ENCODE measurements at regions not wholly inside any gene's neighbourhood (a gene's known extent, or its start where the extent isn't known, plus 50 kb on each side); places are given as distances from the start of the nearest gene placed in this dataset.

DNA sequence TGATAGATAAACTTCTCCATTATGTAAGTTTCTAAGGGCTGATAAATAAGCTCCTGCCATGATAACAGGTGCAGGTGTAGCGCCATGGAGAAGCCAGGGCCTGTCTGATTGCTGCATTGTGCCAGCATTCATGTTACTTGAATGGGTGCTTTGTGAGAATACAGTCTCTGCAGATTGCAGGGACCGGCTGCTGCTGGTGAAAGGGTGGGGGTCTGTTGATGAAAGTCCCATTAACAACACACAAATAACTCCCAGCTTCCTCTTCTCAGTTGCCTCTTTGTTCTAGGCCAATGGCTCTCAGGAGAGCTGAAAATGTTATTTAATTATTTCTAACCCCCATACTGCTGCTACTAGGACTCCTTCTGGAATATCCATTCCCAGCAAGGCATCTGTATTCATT lies 77.2 kb downstream of the RTP4 start:
- TF ChIP-seq, protein P1, sequence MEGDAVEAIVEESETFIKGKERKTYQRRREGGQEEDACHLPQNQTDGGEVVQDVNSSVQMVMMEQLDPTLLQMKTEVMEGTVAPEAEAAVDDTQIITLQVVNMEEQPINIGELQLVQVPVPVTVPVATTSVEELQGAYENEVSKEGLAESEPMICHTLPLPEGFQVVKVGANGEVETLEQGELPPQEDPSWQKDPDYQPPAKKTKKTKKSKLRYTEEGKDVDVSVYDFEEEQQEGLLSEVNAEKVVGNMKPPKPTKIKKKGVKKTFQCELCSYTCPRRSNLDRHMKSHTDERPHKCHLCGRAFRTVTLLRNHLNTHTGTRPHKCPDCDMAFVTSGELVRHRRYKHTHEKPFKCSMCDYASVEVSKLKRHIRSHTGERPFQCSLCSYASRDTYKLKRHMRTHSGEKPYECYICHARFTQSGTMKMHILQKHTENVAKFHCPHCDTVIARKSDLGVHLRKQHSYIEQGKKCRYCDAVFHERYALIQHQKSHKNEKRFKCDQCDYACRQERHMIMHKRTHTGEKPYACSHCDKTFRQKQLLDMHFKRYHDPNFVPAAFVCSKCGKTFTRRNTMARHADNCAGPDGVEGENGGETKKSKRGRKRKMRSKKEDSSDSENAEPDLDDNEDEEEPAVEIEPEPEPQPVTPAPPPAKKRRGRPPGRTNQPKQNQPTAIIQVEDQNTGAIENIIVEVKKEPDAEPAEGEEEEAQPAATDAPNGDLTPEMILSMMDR (IDR thresholded peaks at IDR 0.05): no peak
- H3K27ac Mint-ChIP-seq (ENCODE audit: unreplicated experiment): no peak overlapping the region
- no peaks in the 10 kb centered on the region for H3K4me1 Mint-ChIP-seq (ENCODE audit: low read depth)
- no peaks in the 10 kb centered on the region for H3K36me3 Mint-ChIP-seq (ENCODE audit: low read depth)
- no peaks in the 10 kb centered on the region for H3K9me3 Mint-ChIP-seq (ENCODE audit: low read depth)
- no peaks in the 10 kb centered on the region for H3K27me3 Mint-ChIP-seq (ENCODE audit: low read depth)
- DNase-seq (ENCODE audit: low spot score): no peak
- no peak overlapping the region for H3K4me3 Mint-ChIP-seq (ENCODE audit: unreplicated experiment)

DNA sequence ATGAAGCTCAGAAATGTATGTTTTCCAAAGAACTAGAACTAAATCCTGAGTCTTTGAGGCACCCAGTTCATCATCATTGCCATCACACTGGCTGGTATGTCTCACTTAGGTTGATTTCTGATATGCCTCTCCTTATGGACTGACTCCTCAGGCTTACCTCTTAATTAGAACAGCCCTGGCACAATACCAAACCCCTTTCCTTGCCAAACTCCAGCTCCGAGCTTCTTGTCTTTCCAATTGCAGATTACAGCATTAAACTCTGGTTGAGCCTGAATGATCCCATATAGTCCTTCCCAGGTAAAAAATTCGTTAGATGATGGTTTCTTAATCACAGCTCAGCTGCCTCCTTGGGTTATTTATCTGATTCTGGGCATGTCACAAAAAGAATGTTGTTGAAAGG lies 66.3 kb downstream of the RTP4 start:
- Mint-ChIP-seq H3K27me3 (ENCODE audit: low read depth) (no peaks in the 10 kb centered on the region), H3K27ac (ENCODE audit: unreplicated experiment) (no peak overlapping the region), H3K9me3 (ENCODE audit: low read depth) (peaks cover 4% of the 10 kb centered on the region), H3K4me1 (ENCODE audit: low read depth) (no peaks in the 10 kb centered on the region), H3K4me3 (ENCODE audit: unreplicated experiment) (no peak overlapping the region), H3K36me3 (ENCODE audit: low read depth) (no peaks in the 10 kb centered on the region)
- DNase-seq (ENCODE audit: low spot score): no peak
- TF ChIP-seq, protein P1 (IDR thresholded peaks at IDR 0.05): no peak

DNA sequence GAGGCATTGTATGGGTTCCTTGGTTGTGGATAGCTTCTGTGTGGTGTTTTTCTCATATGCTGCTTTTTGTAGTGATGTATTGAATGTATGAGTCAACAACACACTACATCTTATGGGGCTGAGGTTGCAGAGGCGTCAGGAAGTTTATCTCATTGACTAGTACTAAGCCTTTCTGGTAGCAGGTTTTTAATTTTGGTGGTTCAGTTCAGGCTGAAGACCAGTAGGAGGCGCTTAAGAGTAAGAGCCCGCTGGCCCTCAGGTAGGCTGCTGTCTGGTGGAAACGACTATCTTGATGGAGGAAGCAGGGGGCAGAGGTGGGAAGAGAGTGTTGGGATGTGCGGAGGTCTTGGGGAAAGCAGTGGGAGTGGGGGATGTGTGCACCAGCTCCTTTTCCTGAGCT lies 62.4 kb downstream of the RTP4 start:
- Mint-ChIP-seq H3K36me3 (ENCODE audit: low read depth) (peaks cover 3% of the 10 kb centered on the region), H3K27ac (ENCODE audit: unreplicated experiment) (no peak overlapping the region), H3K4me1 (ENCODE audit: low read depth) (no peaks in the 10 kb centered on the region), H3K4me3 (ENCODE audit: unreplicated experiment) (no peak overlapping the region), H3K27me3 (ENCODE audit: low read depth) (no peaks in the 10 kb centered on the region), H3K9me3 (ENCODE audit: low read depth) (no peaks in the 10 kb centered on the region)
- DNase-seq (ENCODE audit: low spot score): no peak
- TF ChIP-seq, protein P1 (IDR thresholded peaks at IDR 0.05): peak; percentile 23

Data from chondrocyte (in vitro differentiated cells).